ENCODE measurements at regions not wholly inside any gene's neighbourhood (a gene's known extent, or its start where the extent isn't known, plus 50 kb on each side); places are given as distances from the start of the nearest gene placed in this dataset.
A peak's percentile ranks its signal among the peaks of the same experiment; 100 is the strongest.
"Not testable (repeated sequence)": the region's sequence is repeated elsewhere in the genome, so short reads cannot be mapped to it uniquely, and the experiment has no call there.

DNA sequence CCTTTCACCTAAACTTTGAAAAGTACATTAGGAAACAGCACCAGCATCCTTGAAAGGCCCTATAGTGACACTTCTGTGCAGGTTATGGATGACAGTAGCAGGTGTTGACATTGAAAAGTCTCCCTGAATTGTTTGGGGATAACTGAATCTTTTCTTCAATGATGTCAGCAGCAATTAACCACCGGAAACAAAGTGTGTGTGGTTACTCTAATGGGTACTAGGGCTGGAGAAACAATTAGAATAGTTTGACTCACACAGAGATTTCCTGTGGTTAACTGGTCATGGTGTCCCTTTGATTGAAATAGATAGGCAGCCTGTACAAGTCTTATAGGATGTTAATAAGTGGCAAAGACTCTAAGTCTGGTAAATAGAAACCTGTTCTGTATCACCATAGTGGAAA lies 189.1 kb downstream of the TBX18 start:
- H3K36me3 ChIP-seq = no peaks in the 10 kb centered on the region
- H3K27me3 ChIP-seq = no peaks in the 10 kb centered on the region
- H3K4me3 ChIP-seq = no peak overlapping the region
- DNase-seq (ENCODE audit: low read depth in 1 of 2, low spot score in 1 of 2) = peak in 1 of 2 donors; percentile 41
- H3K9me3 ChIP-seq (ENCODE audit: low read depth) = no peaks in the 10 kb centered on the region
- TF ChIP-seq, protein P1, sequence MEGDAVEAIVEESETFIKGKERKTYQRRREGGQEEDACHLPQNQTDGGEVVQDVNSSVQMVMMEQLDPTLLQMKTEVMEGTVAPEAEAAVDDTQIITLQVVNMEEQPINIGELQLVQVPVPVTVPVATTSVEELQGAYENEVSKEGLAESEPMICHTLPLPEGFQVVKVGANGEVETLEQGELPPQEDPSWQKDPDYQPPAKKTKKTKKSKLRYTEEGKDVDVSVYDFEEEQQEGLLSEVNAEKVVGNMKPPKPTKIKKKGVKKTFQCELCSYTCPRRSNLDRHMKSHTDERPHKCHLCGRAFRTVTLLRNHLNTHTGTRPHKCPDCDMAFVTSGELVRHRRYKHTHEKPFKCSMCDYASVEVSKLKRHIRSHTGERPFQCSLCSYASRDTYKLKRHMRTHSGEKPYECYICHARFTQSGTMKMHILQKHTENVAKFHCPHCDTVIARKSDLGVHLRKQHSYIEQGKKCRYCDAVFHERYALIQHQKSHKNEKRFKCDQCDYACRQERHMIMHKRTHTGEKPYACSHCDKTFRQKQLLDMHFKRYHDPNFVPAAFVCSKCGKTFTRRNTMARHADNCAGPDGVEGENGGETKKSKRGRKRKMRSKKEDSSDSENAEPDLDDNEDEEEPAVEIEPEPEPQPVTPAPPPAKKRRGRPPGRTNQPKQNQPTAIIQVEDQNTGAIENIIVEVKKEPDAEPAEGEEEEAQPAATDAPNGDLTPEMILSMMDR (IDR thresholded peaks at IDR 0.05; ENCODE audit: low read depth, low read length) = no peak
- no peak overlapping the region for H3K27ac ChIP-seq
- H3K4me1 ChIP-seq (ENCODE audit: low read depth) = no peaks in the 10 kb centered on the region

DNA sequence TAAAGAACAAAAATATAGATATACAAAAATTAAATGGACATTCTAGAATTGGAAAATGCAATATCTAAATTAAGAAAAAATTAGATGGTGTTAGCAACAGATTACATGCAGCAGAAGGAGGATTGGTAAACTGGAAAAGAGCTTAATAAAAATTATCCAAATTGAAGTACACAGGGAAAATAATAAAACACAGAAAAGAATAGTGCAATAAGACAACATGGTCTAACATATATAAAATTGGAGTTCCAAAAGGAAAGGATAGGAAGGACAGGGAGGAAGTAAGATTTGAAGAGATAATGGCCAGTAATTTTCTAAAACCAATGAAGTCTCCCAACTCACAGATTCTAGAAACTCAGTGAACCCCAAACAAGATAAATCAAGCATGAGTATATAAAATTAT lies 194.5 kb downstream of the TBX18 start:
- no peaks in the 10 kb centered on the region for H3K9me3 ChIP-seq (ENCODE audit: low read depth)
- no peaks in the 10 kb centered on the region for H3K27me3 ChIP-seq
- H3K27ac ChIP-seq = no peak overlapping the region
- no peak overlapping the region for H3K4me3 ChIP-seq
- no peaks in the 10 kb centered on the region for H3K4me1 ChIP-seq (ENCODE audit: low read depth)
- no peaks in the 10 kb centered on the region for H3K36me3 ChIP-seq
- DNase-seq (ENCODE audit: low read depth in 1 of 2, low spot score in 1 of 2) = no peak
- TF ChIP-seq, protein P1 (IDR thresholded peaks at IDR 0.05; ENCODE audit: low read depth, low read length) = no peak

DNA sequence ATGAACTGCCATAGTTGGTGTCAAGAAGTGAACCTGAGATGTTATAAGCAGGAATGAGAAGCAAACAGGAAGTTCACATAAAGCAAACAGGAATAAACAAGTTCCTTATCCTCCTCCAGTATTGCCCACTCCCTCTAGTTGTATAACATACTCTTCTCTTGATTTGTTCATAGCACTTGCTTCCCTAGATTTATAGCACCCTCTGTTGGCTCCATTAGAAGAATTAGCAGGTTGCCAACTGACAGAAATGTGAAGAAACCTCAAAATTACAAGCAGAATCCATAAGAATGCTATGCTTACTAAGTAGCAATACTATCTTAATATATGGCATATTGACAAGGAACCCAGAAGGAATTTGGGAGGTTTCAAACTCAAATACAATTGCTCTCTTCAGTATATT lies 195.4 kb downstream of the TBX18 start:
- TF ChIP-seq, protein P1 (IDR thresholded peaks at IDR 0.05; ENCODE audit: low read depth, low read length) = peak; percentile 62
- H3K36me3 ChIP-seq = no peaks in the 10 kb centered on the region
- H3K4me3 ChIP-seq = no peak overlapping the region
- peak in 1 of 2 donors; percentile 80 for DNase-seq (ENCODE audit: low read depth in 1 of 2, low spot score in 1 of 2)
- no peaks in the 10 kb centered on the region for H3K4me1 ChIP-seq (ENCODE audit: low read depth)
- no peak overlapping the region for H3K27ac ChIP-seq
- no peaks in the 10 kb centered on the region for H3K27me3 ChIP-seq
- H3K9me3 ChIP-seq (ENCODE audit: low read depth) = no peaks in the 10 kb centered on the region

DNA sequence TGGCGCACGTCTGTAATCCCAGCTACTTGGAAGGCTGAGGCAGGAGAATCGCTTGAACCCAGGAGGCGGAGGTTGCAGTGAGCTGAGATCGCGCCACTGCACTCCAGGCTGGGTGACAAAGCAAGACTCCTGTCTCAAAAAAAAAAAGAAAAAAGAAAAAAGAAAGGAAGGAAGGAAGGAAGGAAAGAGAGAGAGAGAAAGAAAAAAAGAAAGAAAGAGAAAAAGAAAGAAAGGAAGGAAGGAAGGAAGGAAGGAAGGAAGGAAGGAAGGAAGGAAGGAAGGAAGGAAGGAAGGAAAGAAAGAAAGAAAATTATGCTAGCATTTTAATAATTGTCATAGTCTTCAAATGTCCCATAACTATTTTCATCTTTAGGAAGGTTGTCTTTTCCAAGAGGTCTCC lies 198.7 kb downstream of the TBX18 start:
- H3K27me3 ChIP-seq; H3K36me3 ChIP-seq; H3K4me3 ChIP-seq; H3K27ac ChIP-seq; DNase-seq (ENCODE audit: low read depth in 1 of 2, low spot score in 1 of 2); H3K4me1 ChIP-seq (ENCODE audit: low read depth); H3K9me3 ChIP-seq (ENCODE audit: low read depth): not testable (repeated sequence)

DNA sequence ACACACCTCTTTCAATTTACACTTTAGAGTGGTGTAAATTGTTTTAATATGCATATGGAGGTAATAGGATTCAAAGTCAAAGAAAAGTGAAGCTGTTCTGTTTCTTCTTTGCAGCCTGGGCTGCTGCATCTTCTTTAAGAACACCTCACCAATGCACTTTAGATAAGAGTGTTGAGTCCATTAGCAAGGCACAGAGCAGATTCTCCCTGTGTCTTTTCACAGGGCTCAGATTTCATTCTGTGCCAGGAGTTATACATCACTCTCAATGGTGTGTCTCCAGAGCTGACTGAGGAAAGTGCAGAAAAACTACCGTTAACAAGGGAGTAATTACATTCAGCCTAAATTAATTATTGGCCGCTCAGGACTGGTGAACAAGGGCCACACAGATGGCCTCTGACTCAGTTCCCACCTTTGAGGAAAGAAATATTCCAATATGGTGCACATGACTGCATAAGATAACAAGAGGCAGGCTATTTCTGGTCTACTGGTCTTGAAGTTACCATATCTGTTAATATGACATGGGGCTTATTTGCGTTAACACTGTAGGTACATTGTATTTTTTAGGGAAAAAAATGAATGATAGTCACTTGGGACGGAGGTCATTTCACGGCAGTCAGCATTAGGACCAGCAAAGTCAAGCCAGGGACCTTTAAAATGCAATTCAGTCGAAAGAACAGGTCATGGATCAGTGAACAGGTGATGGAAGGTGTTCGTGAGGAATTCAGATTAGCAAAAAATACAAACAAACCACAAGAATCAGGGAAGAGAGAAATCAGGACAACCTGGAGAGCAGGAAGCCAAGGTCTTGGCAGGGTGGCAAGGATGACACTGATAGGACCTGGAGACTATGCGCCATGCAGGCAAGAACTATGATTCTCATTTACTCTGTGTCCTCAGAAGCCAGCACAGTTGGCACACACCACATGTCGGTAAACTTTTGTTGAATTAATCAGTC lies 203.7 kb downstream of the TBX18 start:
- Histone ChIP-seq H3K9me3 (ENCODE audit: low read depth) (no peaks in the 10 kb centered on the region), H3K4me1 (ENCODE audit: low read depth) (peaks cover 10% of the 10 kb centered on the region), H3K36me3 (no peaks in the 10 kb centered on the region), H3K27ac (no peak overlapping the region), H3K27me3 (no peaks in the 10 kb centered on the region), H3K4me3 (no peak overlapping the region)
- DNase-seq (ENCODE audit: low read depth in 1 of 2, low spot score in 1 of 2) = peak in 1 of 2 donors; percentile 41
- TF ChIP-seq, protein P1 (IDR thresholded peaks at IDR 0.05; ENCODE audit: low read depth, low read length) = no peak

Measured in cardiac muscle cell (in vitro differentiated cells and primary cell).